ENCODE measurements at regions not wholly inside any gene's neighbourhood (a gene's known extent, or its start where the extent isn't known, plus 50 kb on each side); places are given as distances from the start of the nearest gene placed in this dataset.

- DNase-seq (ENCODE audit: low read depth, low spot score), result no peak
- Histone ChIP-seq H3K4me1 (ENCODE audit: control insufficient read depth, insufficient read depth, low read length) (no peaks in the 10 kb centered on the region), H3K9me3 (ENCODE audit: control insufficient read depth, insufficient read depth, low read depth, low read length) (no peaks in the 10 kb centered on the region), H3K27me3 (ENCODE audit: control insufficient read depth, insufficient read depth, low read length) (no peaks in the 10 kb centered on the region), H3K36me3 (ENCODE audit: control insufficient read depth, insufficient read depth, low read length) (no peaks in the 10 kb centered on the region), H3K4me3 (ENCODE audit: low read depth in 2 of 2, low read length in 2 of 2) (no peak overlapping the region), H3K27ac (ENCODE audit: low read length) (no peak overlapping the region)
- ATAC-seq, result no peak
- TF ChIP-seq, protein P1, sequence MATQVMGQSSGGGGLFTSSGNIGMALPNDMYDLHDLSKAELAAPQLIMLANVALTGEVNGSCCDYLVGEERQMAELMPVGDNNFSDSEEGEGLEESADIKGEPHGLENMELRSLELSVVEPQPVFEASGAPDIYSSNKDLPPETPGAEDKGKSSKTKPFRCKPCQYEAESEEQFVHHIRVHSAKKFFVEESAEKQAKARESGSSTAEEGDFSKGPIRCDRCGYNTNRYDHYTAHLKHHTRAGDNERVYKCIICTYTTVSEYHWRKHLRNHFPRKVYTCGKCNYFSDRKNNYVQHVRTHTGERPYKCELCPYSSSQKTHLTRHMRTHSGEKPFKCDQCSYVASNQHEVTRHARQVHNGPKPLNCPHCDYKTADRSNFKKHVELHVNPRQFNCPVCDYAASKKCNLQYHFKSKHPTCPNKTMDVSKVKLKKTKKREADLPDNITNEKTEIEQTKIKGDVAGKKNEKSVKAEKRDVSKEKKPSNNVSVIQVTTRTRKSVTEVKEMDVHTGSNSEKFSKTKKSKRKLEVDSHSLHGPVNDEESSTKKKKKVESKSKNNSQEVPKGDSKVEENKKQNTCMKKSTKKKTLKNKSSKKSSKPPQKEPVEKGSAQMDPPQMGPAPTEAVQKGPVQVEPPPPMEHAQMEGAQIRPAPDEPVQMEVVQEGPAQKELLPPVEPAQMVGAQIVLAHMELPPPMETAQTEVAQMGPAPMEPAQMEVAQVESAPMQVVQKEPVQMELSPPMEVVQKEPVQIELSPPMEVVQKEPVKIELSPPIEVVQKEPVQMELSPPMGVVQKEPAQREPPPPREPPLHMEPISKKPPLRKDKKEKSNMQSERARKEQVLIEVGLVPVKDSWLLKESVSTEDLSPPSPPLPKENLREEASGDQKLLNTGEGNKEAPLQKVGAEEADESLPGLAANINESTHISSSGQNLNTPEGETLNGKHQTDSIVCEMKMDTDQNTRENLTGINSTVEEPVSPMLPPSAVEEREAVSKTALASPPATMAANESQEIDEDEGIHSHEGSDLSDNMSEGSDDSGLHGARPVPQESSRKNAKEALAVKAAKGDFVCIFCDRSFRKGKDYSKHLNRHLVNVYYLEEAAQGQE (IDR thresholded peaks at IDR 0.05; ENCODE audit: insufficient read depth in 1 of 2, low read depth in 2 of 2, low read length in 1 of 2), result no peak
- no peak for TF ChIP-seq POLR2AphosphoS5 (IDR thresholded peaks at IDR 0.05; ENCODE audit: low read depth, low read length)
- TF ChIP-seq, protein P2, sequence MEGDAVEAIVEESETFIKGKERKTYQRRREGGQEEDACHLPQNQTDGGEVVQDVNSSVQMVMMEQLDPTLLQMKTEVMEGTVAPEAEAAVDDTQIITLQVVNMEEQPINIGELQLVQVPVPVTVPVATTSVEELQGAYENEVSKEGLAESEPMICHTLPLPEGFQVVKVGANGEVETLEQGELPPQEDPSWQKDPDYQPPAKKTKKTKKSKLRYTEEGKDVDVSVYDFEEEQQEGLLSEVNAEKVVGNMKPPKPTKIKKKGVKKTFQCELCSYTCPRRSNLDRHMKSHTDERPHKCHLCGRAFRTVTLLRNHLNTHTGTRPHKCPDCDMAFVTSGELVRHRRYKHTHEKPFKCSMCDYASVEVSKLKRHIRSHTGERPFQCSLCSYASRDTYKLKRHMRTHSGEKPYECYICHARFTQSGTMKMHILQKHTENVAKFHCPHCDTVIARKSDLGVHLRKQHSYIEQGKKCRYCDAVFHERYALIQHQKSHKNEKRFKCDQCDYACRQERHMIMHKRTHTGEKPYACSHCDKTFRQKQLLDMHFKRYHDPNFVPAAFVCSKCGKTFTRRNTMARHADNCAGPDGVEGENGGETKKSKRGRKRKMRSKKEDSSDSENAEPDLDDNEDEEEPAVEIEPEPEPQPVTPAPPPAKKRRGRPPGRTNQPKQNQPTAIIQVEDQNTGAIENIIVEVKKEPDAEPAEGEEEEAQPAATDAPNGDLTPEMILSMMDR (IDR thresholded peaks at IDR 0.05), result no peak
- no peak for TF ChIP-seq TCF7L2 (IDR thresholded peaks at IDR 0.05; ENCODE audit: low read depth, low read length)
- in situ Hi-C loops (cut with HindIII; ENCODE audit: low pct_unique_long_range_greater_than_20kb, low sequenced_read_pairs) (no loop called here), intact Hi-C loops (cut with micrococcal nuclease; ENCODE audit: unreplicated experiment) (loop anchor here (5.0 to 10.0 kb wide), 3 partner anchors 253 to 795 kb away; partner anchors contain the start of gene FUT8)
- no TSS peak for BruUV-seq (replicated peaks)
- POLR2A ChIA-PET, result no interaction called here
- CTCF ChIA-PET, result interaction anchor here (0.7 to 1.4 kb wide), 2 partner anchors 617 to 663 kb away, joined by 3 to 6 read pairs; no protein-coding TSS in a partner anchor
These were observed 59.7 kb upstream of the MAX start for GRCh38 chr14:65162031-65162430.

GRCh38 chr14:65164068-65164824, 61.9 kb upstream of the MAX start:
- no TSS peak for BruUV-seq (replicated peaks)
- Histone ChIP-seq H3K36me3 (ENCODE audit: control insufficient read depth, insufficient read depth, low read length) (no peaks in the 10 kb centered on the region), H3K27me3 (ENCODE audit: control insufficient read depth, insufficient read depth, low read length) (no peaks in the 10 kb centered on the region), H3K4me3 (ENCODE audit: low read depth in 2 of 2, low read length in 2 of 2) (no peak overlapping the region), H3K4me1 (ENCODE audit: control insufficient read depth, insufficient read depth, low read length) (no peaks in the 10 kb centered on the region), H3K9me3 (ENCODE audit: control insufficient read depth, insufficient read depth, low read depth, low read length) (no peaks in the 10 kb centered on the region), H3K27ac (ENCODE audit: low read length) (no peak overlapping the region)
- intact Hi-C loops (cut with micrococcal nuclease; ENCODE audit: unreplicated experiment) (loop anchor here (5.0 to 10.0 kb wide), 3 partner anchors 251 to 793 kb away; partner anchors contain the start of gene FUT8), in situ Hi-C loops (cut with HindIII; ENCODE audit: low pct_unique_long_range_greater_than_20kb, low sequenced_read_pairs) (no loop called here)
- ATAC-seq, result peak; percentile 82; the same call in 1 of the 2 replicates
- DNase-seq (ENCODE audit: low read depth, low spot score), result no peak
- CTCF ChIA-PET, result interaction anchor here (0.7 to 2.4 kb wide), 4 partner anchors 12 to 660 kb away, joined by 3 to 10 read pairs (median 6); no protein-coding TSS in a partner anchor
- TF ChIP-seq POLR2AphosphoS5 (IDR thresholded peaks at IDR 0.05; ENCODE audit: low read depth, low read length), result no peak
- TF ChIP-seq, protein P1 (IDR thresholded peaks at IDR 0.05; ENCODE audit: insufficient read depth in 1 of 2, low read depth in 2 of 2, low read length in 1 of 2), result no peak
- TF ChIP-seq, protein P2 (IDR thresholded peaks at IDR 0.05), result peak; percentile 62
- no peak for TF ChIP-seq SIN3A (IDR thresholded peaks at IDR 0.05; ENCODE audit: borderline replicate concordance, insufficient read depth, low read depth, low read length)
- no peak for TF ChIP-seq TCF7L2 (IDR thresholded peaks at IDR 0.05; ENCODE audit: low read depth, low read length)
- POLR2A ChIA-PET, result no interaction called here

All from Panc1 (cell line).